BJ (cell line): ENCODE measurements at regions not wholly inside any gene's neighbourhood (a gene's known extent, or its start where the extent isn't known, plus 50 kb on each side); places are given as distances from the start of the nearest gene placed in this dataset.

Experiments
- CTCF ChIA-PET: fragments of 350-600 bp; formaldehyde crosslinking; extraction: SDS; loops from one replicate; lab custom pipeline; 2021; ENCODE audit warnings: antibody characterized with exemption, inconsistent platforms; lab: Yijun Ruan, JAX
- POLR2A ChIA-PET: fragments of 300-600 bp; sonication (Branson Sonifier 250); formaldehyde crosslinking; extraction: SDS; loops from one replicate; lab custom pipeline; 2021; ENCODE audit warnings: antibody characterized with exemption; lab: Charles Lee
- DNase-seq: peaks from one replicate; pipeline ENCODE4 v3.0.0-alpha.2; 2011; ENCODE audit warnings: low read depth
- H3K27me3 ChIP-seq: 2 replicates; pipeline ENCODE4 v1.6.0; 2011; ENCODE audit warnings: low read length; ENCODE audit not compliant: control insufficient read depth, insufficient read depth
- H3K36me3 ChIP-seq: 2 replicates; pipeline ENCODE4 v1.5.1; 2011; ENCODE audit warnings: low read length; ENCODE audit not compliant: control insufficient read depth, insufficient read depth
- H3K4me3 ChIP-seq: 2 replicates; pipeline ENCODE4 v1.5.1; 2011; ENCODE audit warnings: low read depth, mild to moderate bottlenecking, control low read depth, low read length
- CTCF ChIP-seq: IDR thresholded peaks from 2 replicates; pipeline ENCODE4 v1.5.1; 2011; ENCODE audit warnings: low read depth, mild to moderate bottlenecking, control low read depth, inconsistent platforms, low read length, moderate library complexity; ENCODE audit not compliant: insufficient read depth

- Histone ChIP-seq H3K4me3 (no peak overlapping the region), H3K27me3 (no peaks in the 10 kb centered on the region), H3K36me3 (no peaks in the 10 kb centered on the region)
- ChIA-PET POLR2A (no interaction called here), CTCF (interaction anchor here (0.7 to 1.5 kb wide), 2 partner anchors 8 to 31 kb away, joined by 3 to 4 read pairs; no protein-coding TSS in a partner anchor)
- TF ChIP-seq CTCF: no peak
- DNase-seq: no peak
These were observed 162.7 kb upstream of the CDK1 start for GRCh38 chr10:60615541-60615940.

GRCh38 chr10:60614363-60614762, 163.9 kb upstream of the CDK1 start:
- Histone ChIP-seq H3K4me3 (no peak overlapping the region), H3K27me3 (no peaks in the 10 kb centered on the region), H3K36me3 (no peaks in the 10 kb centered on the region)
- no peak for DNase-seq
- ChIA-PET CTCF (no interaction called here), POLR2A (no interaction called here)
- no peak for TF ChIP-seq CTCF

- no peaks in the 10 kb centered on the region for H3K27me3 ChIP-seq
- DNase-seq: no peak
- POLR2A ChIA-PET: no interaction called here
- TF ChIP-seq CTCF: no peak
- H3K4me3 ChIP-seq: no peak overlapping the region
- CTCF ChIA-PET: interaction anchor here (0.7 to 1.0 kb wide), 2 partner anchors 11 to 1374 kb away, joined by 3 read pairs; no protein-coding TSS in a partner anchor
- no peaks in the 10 kb centered on the region for H3K36me3 ChIP-seq
These were observed 164.8 kb upstream of the CDK1 start for GRCh38 chr10:60613434-60613833.

GRCh38 chr10:60611291-60611747, 167.0 kb upstream of the CDK1 start:
- POLR2A ChIA-PET: no interaction called here
- Histone ChIP-seq H3K4me3 (no peak overlapping the region), H3K36me3 (no peaks in the 10 kb centered on the region), H3K27me3 (no peaks in the 10 kb centered on the region)
- CTCF ChIA-PET: no interaction called here
- no peak for TF ChIP-seq CTCF
- DNase-seq: no peak

- Histone ChIP-seq H3K27me3 (no peaks in the 10 kb centered on the region), H3K4me3 (no peak overlapping the region), H3K36me3 (no peaks in the 10 kb centered on the region)
- TF ChIP-seq CTCF: no peak
- DNase-seq: no peak
- ChIA-PET CTCF (interaction anchor here (0.5 to 1.1 kb wide), 3 partner anchors 8 to 410 kb away, joined by 3 to 4 read pairs (median 3); no protein-coding TSS in a partner anchor), POLR2A (no interaction called here)
These were observed 170.9 kb upstream of the CDK1 start for GRCh38 chr10:60607372-60607771.
